AG08396 (cell line): ENCODE measurements at regions not wholly inside any gene's neighbourhood (a gene's known extent, or its start where the extent isn't known, plus 50 kb on each side); places are given as distances from the start of the nearest gene placed in this dataset.
A peak's percentile ranks its signal among the peaks of the same experiment; 100 is the strongest.

Source experiments
- DNase-seq: peaks from one replicate; pipeline ENCODE4 v3.0.0; 2012; ENCODE audit warnings: low spot score, mixed read lengths

GRCh38 chr7:42758124-42758523, 153.7 kb downstream of the C7orf25 start:
- DNase-seq: no peak

GRCh38 chr7:42756841-42757240, 155.0 kb downstream of the C7orf25 start:
- no peak for DNase-seq

- no peak for DNase-seq
These were observed 158.0 kb downstream of the C7orf25 start for GRCh38 chr7:42753811-42754363.

GRCh38 chr7:42753367-42753766, 158.5 kb downstream of the C7orf25 start:
- no peak for DNase-seq

GRCh38 chr7:42750172-42750571, 161.7 kb downstream of the C7orf25 start:
- no peak for DNase-seq

- no peak for DNase-seq
These were observed 164.8 kb downstream of the C7orf25 start for GRCh38 chr7:42747044-42747443.

- no peak for DNase-seq
These were observed 165.7 kb downstream of the C7orf25 start for GRCh38 chr7:42746214-42746613.

GRCh38 chr7:42745357-42746059, 166.4 kb downstream of the C7orf25 start:
- peak; percentile 22 for DNase-seq

- no peak for DNase-seq
These were observed 167.1 kb downstream of the C7orf25 start for GRCh38 chr7:42744746-42745145.

GRCh38 chr7:42743077-42743858, 168.6 kb downstream of the C7orf25 start:
- no peak for DNase-seq

GRCh38 chr7:42742318-42742717, 169.6 kb downstream of the C7orf25 start:
- no peak for DNase-seq

- DNase-seq: no peak
These were observed 171.5 kb downstream of the C7orf25 start for GRCh38 chr7:42740408-42740807.

GRCh38 chr7:42739638-42740037, 172.2 kb downstream of the C7orf25 start:
- DNase-seq: no peak

GRCh38 chr7:42736931-42737330, 174.9 kb downstream of the C7orf25 start:
- DNase-seq: no peak

GRCh38 chr7:42735081-42735480, 176.8 kb downstream of the C7orf25 start:
- DNase-seq: no peak

GRCh38 chr7:42734568-42734967, 177.3 kb downstream of the C7orf25 start:
- no peak for DNase-seq

GRCh38 chr7:42733040-42733439, 178.8 kb downstream of the C7orf25 start:
- DNase-seq: no peak

- no peak for DNase-seq
These were observed 181.3 kb downstream of the C7orf25 start for GRCh38 chr7:42730586-42730985.

- DNase-seq: no peak
These were observed 182.7 kb downstream of the C7orf25 start for GRCh38 chr7:42729053-42729765.

GRCh38 chr7:42727451-42727850, 184.4 kb downstream of the C7orf25 start:
- DNase-seq: no peak

GRCh38 chr7:42726066-42726785, 185.6 kb downstream of the C7orf25 start:
- DNase-seq: no peak

GRCh38 chr7:42722716-42723115, 189.2 kb downstream of the C7orf25 start:
- no peak for DNase-seq
